ENCODE measurements at regions not wholly inside any gene's neighbourhood (a gene's known extent, or its start where the extent isn't known, plus 50 kb on each side); places are given as distances from the start of the nearest gene placed in this dataset.

DNA sequence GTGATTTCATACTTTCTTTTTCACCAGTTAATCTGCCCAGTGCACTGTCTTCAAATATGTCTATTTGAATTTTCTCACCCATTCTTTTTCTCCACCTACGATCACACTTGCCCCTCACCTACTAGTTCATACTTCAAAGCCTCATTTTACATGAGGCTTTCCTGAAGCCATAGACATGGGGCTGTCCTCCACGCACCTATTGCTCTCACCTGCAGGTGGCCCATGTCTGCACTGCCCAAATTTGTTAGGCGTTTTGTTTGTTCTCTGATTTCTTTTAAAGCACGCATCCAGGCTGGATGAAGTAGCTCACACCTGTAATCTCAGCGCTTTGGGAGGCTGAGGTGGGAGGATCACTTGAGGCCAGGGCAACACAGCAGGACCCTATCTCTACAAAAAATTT is 106.8 kb upstream of the RIPOR2 start:
- Histone ChIP-seq H2BK20ac (ENCODE audit: low read length) (no peak overlapping the region), H2BK5ac (ENCODE audit: low read depth, low read length) (no peak overlapping the region), H3K27ac (ENCODE audit: low read depth, low read length) (no peak overlapping the region), H3K4ac (replicated peaks; ENCODE audit: insufficient read length, low read depth, low read length) (no peak overlapping the region), H4K20me1 (replicated peaks in 1 of 2; ENCODE audit: control insufficient read depth in 1 of 2, insufficient read depth in 2 of 2, low read length in 2 of 2) (no peaks in the 10 kb centered on the region), H3K23ac (ENCODE audit: insufficient read length) (no peak overlapping the region), H3K9ac (replicated peaks in 1 of 4; ENCODE audit: extremely low read depth in 1 of 4, low read depth in 3 of 4, low read length in 3 of 4) (no peak overlapping the region), H3K23me2 (ENCODE audit: low read depth, low read length) (no peaks in the 10 kb centered on the region), H3K9me3 (ENCODE audit: insufficient read depth in 2 of 2, low read depth in 1 of 2, low read length in 1 of 2) (no peaks in the 10 kb centered on the region), H4K5ac (ENCODE audit: insufficient read length, low read depth, low read length) (no peak overlapping the region), H2BK120ac (replicated peaks; ENCODE audit: low read depth, low read length) (no peak overlapping the region), H2BK15ac (ENCODE audit: low read length) (no peak overlapping the region), H3K4me1 (replicated peaks in 1 of 4; ENCODE audit: control insufficient read depth in 3 of 4, insufficient read depth in 4 of 4, low read length in 3 of 4) (no peaks in the 10 kb centered on the region), H4K8ac (ENCODE audit: extremely low read depth, insufficient read depth, low read length) (no peak overlapping the region), H3K56ac (replicated peaks; ENCODE audit: insufficient read length, low read depth, low read length) (no peak overlapping the region), H3K79me1 (ENCODE audit: low read depth, low read length) (no peaks in the 10 kb centered on the region), H3K4me2 (ENCODE audit: insufficient read depth in 1 of 2, low read depth in 2 of 2, low read length in 2 of 2) (no peak overlapping the region), H3K18ac (ENCODE audit: extremely low read depth, low read length) (no peak overlapping the region), H2AFZ (ENCODE audit: low read length) (no peak overlapping the region), H3K79me2 (ENCODE audit: control insufficient read depth in 1 of 2, insufficient read depth in 2 of 2, low read length in 2 of 2) (no peaks in the 10 kb centered on the region), H3K4me3 (ENCODE audit: extremely low read depth in 1 of 4, insufficient read depth in 2 of 4, low read depth in 3 of 4, low read length in 4 of 4) (no peak overlapping the region), H3K36me3 (ENCODE audit: control insufficient read depth in 2 of 4, insufficient read depth in 4 of 4, low read length in 3 of 4) (no peaks in the 10 kb centered on the region), H2BK12ac (ENCODE audit: low read depth, low read length) (no peak overlapping the region), H3K14ac (ENCODE audit: insufficient read length) (no peak overlapping the region), H2AK5ac (ENCODE audit: low read depth, low read length) (no peak overlapping the region), H4K91ac (replicated peaks; ENCODE audit: insufficient read length, low read length) (no peak overlapping the region), H3K27me3 (replicated peaks in 1 of 4; ENCODE audit: control insufficient read depth in 3 of 4, extremely low read depth in 1 of 4, insufficient read depth in 3 of 4, low read length in 3 of 4) (no peaks in the 10 kb centered on the region)
- POLR2A ChIA-PET (ENCODE audit: partially characterized antibody): no interaction called here
- TF ChIP-seq RAD21 (IDR thresholded peaks at IDR 0.05 in 1 of 2, conservative IDR thresholded peaks at IDR 0.05 in 1 of 2; ENCODE audit: low read depth in 2 of 2, low read length in 2 of 2): peak; percentile 4 to 20; a peak in 1 of 4 replicates
- peak; percentile 7 to 29 (median 9); a peak in 2 of 4 replicates for TF ChIP-seq CTCF (IDR thresholded peaks at IDR 0.05; ENCODE audit: control extremely low read depth in 1 of 3, insufficient read depth in 1 of 3, low read depth in 1 of 3, low read length in 3 of 3)
- TF ChIP-seq MAX (IDR thresholded peaks at IDR 0.05): no peak
- DNase-seq (ENCODE audit: low read depth in 1 of 2, low spot score in 2 of 2) (no peak), FAIRE-seq (no peak)
- CTCF ChIA-PET (ENCODE audit: partially characterized antibody): interaction anchor here (0.6 to 2.5 kb wide), 9 partner anchors 10 to 200 kb away, joined by 3 to 14 read pairs (median 4); no protein-coding TSS in a partner anchor
- 86 to 100% methylated on average over 1 to 5 of the region's 5 CpGs for WGBS, 2 experiments (ENCODE audit: extremely low coverage in 1 of 2, insufficient coverage in 1 of 2, insufficient read length in 1 of 2, insufficient replicate concordance in 2 of 2, low coverage in 1 of 2, low lambda C conversion rate in 2 of 2, missing lambda C conversion rate in 1 of 2)

All from H1 (cell line).